Mesothelial cell of epicardium (in vitro differentiated cells): ENCODE measurements at regions not wholly inside any gene's neighbourhood (a gene's known extent, or its start where the extent isn't known, plus 50 kb on each side); places are given as distances from the start of the nearest gene placed in this dataset.

Experiments used
- DNase-seq, 2 experiments: peaks; one replicate each; pipeline ENCODE4 v3.0.0; 2021; ENCODE audit warnings: low spot score in 2 of 2; ENCODE audit not compliant: unreplicated experiment in 2 of 2
- H3K27ac Mint-ChIP-seq: 2 replicates; pipeline ENCODE4 v1.8.0; 2021; ENCODE audit warnings: mixed read lengths
- H3K27me3 Mint-ChIP-seq: 2 replicates; pipeline ENCODE4 v1.8.0; 2021; ENCODE audit warnings: low read depth, mixed read lengths
- H3K36me3 Mint-ChIP-seq: 2 replicates; pipeline ENCODE4 v1.8.0; 2021; ENCODE audit warnings: mixed read lengths
- H3K4me1 Mint-ChIP-seq: 2 replicates; pipeline ENCODE4 v1.8.0; 2021; ENCODE audit warnings: mixed read lengths
- H3K4me3 Mint-ChIP-seq: 2 replicates; pipeline ENCODE4 v1.8.0; 2021; ENCODE audit warnings: mild to moderate bottlenecking, moderate library complexity, mixed read lengths
- H3K9me3 Mint-ChIP-seq: 2 replicates; pipeline ENCODE4 v1.8.0; 2021; ENCODE audit warnings: mixed read lengths
- TF ChIP-seq, protein P1 (sequence below): fragments of 200-600 bp; sonication (generic); IDR thresholded peaks from one replicate; pipeline ENCODE4 v1.5.0; 2021; ENCODE audit warnings: antibody characterized with exemption; ENCODE audit not compliant: unreplicated experiment

DNA sequence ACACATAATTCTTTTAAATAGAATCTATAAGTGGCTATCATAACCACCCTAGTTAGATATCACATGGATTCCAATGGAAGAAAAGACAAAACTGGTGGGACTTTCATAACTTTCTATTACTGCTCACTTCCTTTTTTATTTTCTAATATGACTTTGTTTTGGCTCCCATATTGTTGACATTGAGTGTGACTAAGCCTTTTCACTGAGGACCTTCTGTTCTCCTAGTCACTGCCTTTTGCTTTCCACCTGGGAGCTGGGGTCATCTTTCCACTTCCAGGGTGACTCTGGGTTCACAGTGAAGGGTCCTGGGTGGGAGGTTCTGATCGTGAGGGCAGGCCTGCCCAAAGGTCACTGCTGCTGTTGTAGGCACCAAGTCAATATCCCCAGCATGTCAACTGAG, 275.8 kb downstream of the TGFB2 start:
- TF ChIP-seq, protein P1, sequence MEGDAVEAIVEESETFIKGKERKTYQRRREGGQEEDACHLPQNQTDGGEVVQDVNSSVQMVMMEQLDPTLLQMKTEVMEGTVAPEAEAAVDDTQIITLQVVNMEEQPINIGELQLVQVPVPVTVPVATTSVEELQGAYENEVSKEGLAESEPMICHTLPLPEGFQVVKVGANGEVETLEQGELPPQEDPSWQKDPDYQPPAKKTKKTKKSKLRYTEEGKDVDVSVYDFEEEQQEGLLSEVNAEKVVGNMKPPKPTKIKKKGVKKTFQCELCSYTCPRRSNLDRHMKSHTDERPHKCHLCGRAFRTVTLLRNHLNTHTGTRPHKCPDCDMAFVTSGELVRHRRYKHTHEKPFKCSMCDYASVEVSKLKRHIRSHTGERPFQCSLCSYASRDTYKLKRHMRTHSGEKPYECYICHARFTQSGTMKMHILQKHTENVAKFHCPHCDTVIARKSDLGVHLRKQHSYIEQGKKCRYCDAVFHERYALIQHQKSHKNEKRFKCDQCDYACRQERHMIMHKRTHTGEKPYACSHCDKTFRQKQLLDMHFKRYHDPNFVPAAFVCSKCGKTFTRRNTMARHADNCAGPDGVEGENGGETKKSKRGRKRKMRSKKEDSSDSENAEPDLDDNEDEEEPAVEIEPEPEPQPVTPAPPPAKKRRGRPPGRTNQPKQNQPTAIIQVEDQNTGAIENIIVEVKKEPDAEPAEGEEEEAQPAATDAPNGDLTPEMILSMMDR: no peak
- no peaks in the 10 kb centered on the region for H3K27me3 Mint-ChIP-seq
- no peak for DNase-seq
- H3K4me1 Mint-ChIP-seq: peaks cover 4% of the 10 kb centered on the region
- no peaks in the 10 kb centered on the region for H3K9me3 Mint-ChIP-seq
- H3K4me3 Mint-ChIP-seq: no peak overlapping the region
- no peak overlapping the region for H3K27ac Mint-ChIP-seq
- H3K36me3 Mint-ChIP-seq: no peaks in the 10 kb centered on the region

DNA sequence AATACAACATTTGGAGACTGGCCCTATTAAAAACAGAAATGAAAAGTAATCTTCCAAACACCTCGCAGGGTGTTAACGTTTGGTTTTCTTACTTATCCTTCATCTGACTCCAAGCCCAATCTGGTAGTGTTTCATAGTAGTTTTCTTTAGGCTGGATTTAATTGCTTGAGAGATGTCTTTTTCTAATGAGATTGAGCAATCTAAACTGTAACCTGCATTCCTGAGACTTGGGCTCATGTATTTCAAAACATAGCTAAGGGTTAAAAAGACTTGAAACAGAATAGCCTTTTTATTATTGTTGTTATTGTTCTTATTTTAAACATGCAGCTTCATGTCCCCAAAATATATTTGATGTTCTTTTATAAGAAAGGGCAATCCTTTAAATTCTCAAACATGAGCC, 278.9 kb downstream of the TGFB2 start:
- DNase-seq: no peak
- H3K9me3 Mint-ChIP-seq: peaks cover 13% of the 10 kb centered on the region
- H3K4me1 Mint-ChIP-seq: peaks cover 2% of the 10 kb centered on the region

DNA sequence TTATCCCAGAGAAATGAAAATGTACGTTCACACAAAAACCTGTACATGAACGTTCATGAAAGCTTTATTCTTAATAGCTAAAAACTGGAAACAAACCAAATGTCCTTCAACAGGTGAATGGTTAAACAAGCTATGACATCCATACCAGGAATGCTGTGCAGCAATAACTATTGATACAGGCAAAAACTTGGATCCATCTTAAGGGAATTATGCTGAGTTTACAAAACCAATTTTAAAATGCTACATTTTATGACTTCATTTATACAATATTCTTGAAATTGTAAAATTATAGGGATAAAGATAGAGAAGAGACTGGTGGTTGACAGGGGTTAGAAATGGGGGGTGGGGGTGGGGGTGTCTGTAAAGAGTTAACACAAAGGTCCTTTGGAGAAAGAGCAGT, 280.3 kb downstream of the TGFB2 start:
- Mint-ChIP-seq H3K36me3 (peaks cover 2% of the 10 kb centered on the region), H3K4me3 (no peak overlapping the region), H3K9me3 (peaks cover 25% of the 10 kb centered on the region), H3K27ac (no peak overlapping the region), H3K27me3 (no peaks in the 10 kb centered on the region), H3K4me1 (peaks cover 2% of the 10 kb centered on the region)
- TF ChIP-seq, protein P1: no peak
- DNase-seq: no peak

More for the DNA sequence above, 278.9 kb downstream of the TGFB2 start:
- Mint-ChIP-seq H3K27me3 (no peaks in the 10 kb centered on the region), H3K4me3 (no peak overlapping the region), H3K27ac (no peak overlapping the region), H3K36me3 (peaks cover 2% of the 10 kb centered on the region)
- TF ChIP-seq, protein P1: no peak

DNA sequence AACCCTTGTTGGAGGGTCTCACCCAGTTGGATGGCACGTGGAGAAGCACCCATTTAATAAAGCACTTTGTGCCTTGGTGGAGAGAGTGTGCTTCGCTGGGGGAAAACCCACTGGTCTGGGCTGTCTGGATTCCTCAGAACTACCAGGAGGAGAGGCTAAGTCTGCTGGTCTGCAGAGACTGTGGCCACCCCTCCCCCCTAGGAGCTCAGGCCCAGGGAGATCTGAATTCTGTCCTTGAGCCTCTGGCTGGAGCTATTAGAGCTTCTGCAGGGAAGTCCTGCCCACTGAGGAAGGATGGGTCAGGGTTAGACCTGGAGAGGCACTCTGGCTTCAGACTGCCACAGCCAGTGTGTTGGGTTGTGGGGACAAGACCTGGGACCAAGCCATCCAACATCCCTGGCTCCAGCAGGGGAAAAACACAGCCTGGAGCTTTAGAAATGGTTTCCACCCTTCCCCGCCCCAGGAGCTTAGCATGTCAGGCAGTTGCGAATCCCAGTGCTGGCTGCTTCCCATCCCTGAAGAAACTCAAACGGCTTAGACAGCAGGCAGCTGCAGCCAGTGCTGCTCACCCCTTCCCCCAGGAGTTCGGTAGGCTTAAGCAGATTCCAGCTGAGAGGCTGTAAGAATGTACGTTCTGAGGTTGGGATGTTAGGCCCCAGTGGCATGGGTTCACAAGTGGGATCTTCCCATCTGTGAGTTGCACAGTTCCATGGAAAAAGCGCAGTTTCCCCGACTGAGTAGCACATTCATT, 288.3 kb downstream of the TGFB2 start:
- Mint-ChIP-seq H3K4me1 (no peaks in the 10 kb centered on the region), H3K9me3 (peaks cover 49% of the 10 kb centered on the region), H3K4me3 (no peak overlapping the region), H3K27ac (no peak overlapping the region), H3K36me3 (peaks cover 9% of the 10 kb centered on the region), H3K27me3 (no peaks in the 10 kb centered on the region)
- TF ChIP-seq, protein P1: no peak
- DNase-seq: no peak

DNA sequence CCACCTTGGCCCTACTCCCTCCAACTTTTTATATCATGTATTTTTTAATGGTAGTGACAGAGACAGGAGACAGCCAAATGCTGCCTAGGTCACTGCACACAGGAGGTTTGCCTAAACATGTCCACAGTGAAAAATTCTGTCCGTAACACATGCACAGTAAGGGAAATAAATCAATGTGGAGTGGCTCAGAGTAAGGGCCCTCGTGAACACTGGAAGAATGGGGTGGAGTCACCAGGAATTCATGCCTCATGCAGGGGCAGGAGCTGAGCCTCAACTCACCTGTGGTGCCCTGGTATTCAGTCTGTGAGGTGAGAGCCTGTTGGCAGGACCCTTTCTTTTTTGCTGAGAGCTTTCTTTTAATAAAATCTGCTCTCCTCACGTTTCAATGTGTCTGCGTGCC, 289.1 kb downstream of the TGFB2 start:
- H3K27ac Mint-ChIP-seq: no peak overlapping the region
- no peaks in the 10 kb centered on the region for H3K27me3 Mint-ChIP-seq
- peaks cover 8% of the 10 kb centered on the region for H3K36me3 Mint-ChIP-seq
- H3K4me3 Mint-ChIP-seq: no peak overlapping the region
- no peaks in the 10 kb centered on the region for H3K4me1 Mint-ChIP-seq
- H3K9me3 Mint-ChIP-seq: peaks cover 41% of the 10 kb centered on the region
- TF ChIP-seq, protein P1: no peak
- no peak for DNase-seq
